GM23338 (cell line): ENCODE measurements at regions not wholly inside any gene's neighbourhood (a gene's known extent, or its start where the extent isn't known, plus 50 kb on each side); places are given as distances from the start of the nearest gene placed in this dataset.

Source experiments
- ATAC-seq: fragments of 200-7000 bp; cut with Tn5 transposase; 3 replicates; pipeline ENCODE4 v1.9.1; 2020
- DNase-seq: peaks from one replicate; pipeline ENCODE4 v3.0.0-alpha.2; 2015; ENCODE audit warnings: low spot score
- H2AFZ ChIP-seq: fragments of 200-600 bp; sonication (generic); 2 replicates; pipeline ENCODE4 v1.8.0; 2016; ENCODE audit warnings: antibody characterized with exemption, mild to moderate bottlenecking, moderate library complexity
- H3F3A ChIP-seq: fragments of 200-600 bp; sonication (generic); replicated peaks from 2 replicates; pipeline ENCODE4 v1.8.0; 2017; ENCODE audit warnings: antibody characterized with exemption, mixed run types, low read depth
- H3K27ac ChIP-seq: fragments of 200-600 bp; sonication (generic); 2 replicates; pipeline ENCODE4 v1.6.1; 2016; ENCODE audit warnings: low read depth
- H3K27me3 ChIP-seq: fragments of 200-600 bp; sonication (generic); 2 replicates; pipeline ENCODE4 v1.8.0; 2016; ENCODE audit warnings: mild to moderate bottlenecking, mixed run types, moderate library complexity; ENCODE audit not compliant: insufficient read depth
- H3K36me3 ChIP-seq: fragments of 200-600 bp; sonication (generic); 2 replicates; pipeline ENCODE4 v1.8.0; 2016; ENCODE audit warnings: mild to moderate bottlenecking; ENCODE audit not compliant: insufficient read depth
- H3K4me1 ChIP-seq: fragments of 200-600 bp; sonication (generic); 2 replicates; pipeline ENCODE4 v1.8.0; 2016; ENCODE audit warnings: mild to moderate bottlenecking, moderate library complexity; ENCODE audit not compliant: insufficient read depth
- H3K4me2 ChIP-seq: fragments of 200-600 bp; sonication (generic); 2 replicates; pipeline ENCODE4 v1.7.1; 2017; ENCODE audit warnings: mixed run types
- H3K4me3 ChIP-seq: fragments of 200-600 bp; sonication (generic); 2 replicates; pipeline ENCODE4 v1.6.1; 2016; ENCODE audit warnings: mixed run types
- H3K79me2 ChIP-seq: fragments of 200-600 bp; sonication (generic); replicated peaks from 2 replicates; pipeline ENCODE4 v1.8.0; 2017; ENCODE audit warnings: mild to moderate bottlenecking; ENCODE audit not compliant: insufficient read depth
- H3K9me2 ChIP-seq: fragments of 200-600 bp; sonication (generic); 2 replicates; pipeline ENCODE4 v1.8.0; 2017; ENCODE audit not compliant: insufficient read depth
- H4K20me1 ChIP-seq: fragments of 200-600 bp; sonication (generic); replicated peaks from 2 replicates; pipeline ENCODE4 v1.8.0; 2017; ENCODE audit warnings: mild to moderate bottlenecking; ENCODE audit not compliant: insufficient read depth
- H3K27ac Mint-ChIP-seq: 2 replicates; pipeline ENCODE4 v1.8.0; 2020; ENCODE audit warnings: inconsistent platforms, mild to moderate bottlenecking, moderate library complexity, mixed read lengths
- H3K27me3 Mint-ChIP-seq: 3 replicates; pipeline ENCODE4 v1.8.0; 2022; ENCODE audit warnings: low read depth, mild to moderate bottlenecking, moderate library complexity, mixed read lengths, inconsistent platforms; ENCODE audit not compliant: insufficient read depth, poor library complexity
- H3K36me3 Mint-ChIP-seq: 3 replicates; pipeline ENCODE4 v1.8.0; 2021; ENCODE audit warnings: low read depth, mild to moderate bottlenecking, inconsistent platforms, moderate library complexity, mixed read lengths
- H3K4me1 Mint-ChIP-seq: 3 replicates; pipeline ENCODE4 v1.8.0; 2020; ENCODE audit warnings: mild to moderate bottlenecking, inconsistent platforms, mixed read lengths
- H3K4me3 Mint-ChIP-seq: 3 replicates; pipeline ENCODE4 v1.8.0; 2021; ENCODE audit warnings: moderate library complexity, mild to moderate bottlenecking, inconsistent platforms, mixed read lengths
- H3K9me3 Mint-ChIP-seq: 3 replicates; pipeline ENCODE4 v1.8.0; 2020; ENCODE audit warnings: moderate library complexity, mild to moderate bottlenecking, inconsistent platforms, mixed read lengths
- CTCF ChIP-seq, 2 experiments: fragments of 200-600 bp in 1 of 2; sonication (generic) in 1 of 2; conservative IDR thresholded peaks; 2 replicates each; pipeline versions ENCODE4 v1.5.1 to v1.6.1; 2016 to 2017; ENCODE audit warnings: antibody characterized with exemption in 2 of 2, low read depth in 2 of 2, mild to moderate bottlenecking in 2 of 2, moderate library complexity in 1 of 2
- ETS1 ChIP-seq: IDR thresholded peaks from 2 replicates; pipeline ENCODE4 v1.6.1; 2016; ENCODE audit warnings: antibody characterized with exemption
- EZH2 ChIP-seq: fragments of 200-600 bp; sonication (generic); IDR thresholded peaks from one replicate; pipeline ENCODE4 v1.8.0; 2017; ENCODE audit warnings: antibody characterized with exemption, mild to moderate bottlenecking, low read depth; ENCODE audit not compliant: unreplicated experiment
- POLR2AphosphoS5 ChIP-seq: IDR thresholded peaks from 2 replicates; pipeline ENCODE4 v1.6.1; 2016; ENCODE audit warnings: antibody characterized with exemption, low read depth
- REST ChIP-seq: IDR thresholded peaks from one replicate; pipeline ENCODE4 v1.6.1; 2018; ENCODE audit warnings: antibody characterized with exemption; ENCODE audit not compliant: unreplicated experiment
- ZNF114 ChIP-seq: fragments of 250-450 bp; sonication (Bioruptor Pico); IDR thresholded peaks from 2 replicates; pipeline ENCODE4 v1.5.0; 2020; ENCODE audit warnings: mild to moderate bottlenecking, moderate library complexity
- ZNF331 ChIP-seq: fragments of 250-450 bp; sonication (Bioruptor Pico); IDR thresholded peaks from 2 replicates; pipeline ENCODE4 v1.5.0; 2020; ENCODE audit warnings: low read depth, mild to moderate bottlenecking, moderate library complexity

- TF ChIP-seq ETS1 (no peak), ZNF331 (CRISPR knock-in tag) (no peak), ZNF114 (CRISPR knock-in tag) (no peak)
- Mint-ChIP-seq H3K27ac (no peak overlapping the region), H3K36me3 (no peaks in the 10 kb centered on the region), H3K9me3 (no peaks in the 10 kb centered on the region), H3K4me3 (no peak overlapping the region), H3K27me3 (no peaks in the 10 kb centered on the region), H3K4me1 (no peaks in the 10 kb centered on the region; the same call in 1 of the 3 replicates)
- H3K27ac ChIP-seq = no peak overlapping the region
- H3K79me2 ChIP-seq = no peaks in the 10 kb centered on the region
- H4K20me1 ChIP-seq = no peaks in the 10 kb centered on the region
- no peak overlapping the region for H3K4me3 ChIP-seq
- H3K4me1 ChIP-seq = no peaks in the 10 kb centered on the region
- no peaks in the 10 kb centered on the region for H3F3A ChIP-seq
- no peak for ATAC-seq
- H2AFZ ChIP-seq = no peak overlapping the region; the same call in 1 of the 2 replicates
- H3K36me3 ChIP-seq = no peaks in the 10 kb centered on the region
- no peaks in the 10 kb centered on the region for H3K9me2 ChIP-seq
- H3K4me2 ChIP-seq = no peak overlapping the region
- DNase-seq = no peak
- no peaks in the 10 kb centered on the region for H3K27me3 ChIP-seq
Observed at GRCh38 chr5:99033014-99033900, 104.5 kb upstream of the CHD1 start.

GRCh38 chr5:99032234-99033013 is 103.6 kb upstream of the CHD1 start:
- ATAC-seq = peak; percentile 90

More at GRCh38 chr5:99032234-99033013, 103.6 kb upstream of the CHD1 start:
- Histone ChIP-seq H3K27ac (no peak overlapping the region), H4K20me1 (no peaks in the 10 kb centered on the region), H3K4me2 (no peak overlapping the region), H3K79me2 (no peaks in the 10 kb centered on the region), H3K36me3 (no peaks in the 10 kb centered on the region), H3K4me1 (no peaks in the 10 kb centered on the region), H3F3A (no peaks in the 10 kb centered on the region), H2AFZ (no peak overlapping the region; the same call in 1 of the 2 replicates), H3K4me3 (no peak overlapping the region), H3K27me3 (no peaks in the 10 kb centered on the region), H3K9me2 (no peaks in the 10 kb centered on the region)
- no peak overlapping the region for H3K4me3 Mint-ChIP-seq
- no peak for TF ChIP-seq POLR2AphosphoS5
- TF ChIP-seq CTCF (conservative IDR thresholded peaks at IDR 0.05; ENCODE audit: low read depth in 2 of 2) = peak; percentile 93 to 96
- TF ChIP-seq REST = no peak
- no peak for TF ChIP-seq EZH2
- H3K27me3 Mint-ChIP-seq = no peaks in the 10 kb centered on the region
- H3K36me3 Mint-ChIP-seq = no peaks in the 10 kb centered on the region
- H3K4me1 Mint-ChIP-seq = no peaks in the 10 kb centered on the region; the same call in 1 of the 3 replicates
- no peak overlapping the region for H3K27ac Mint-ChIP-seq
- H3K9me3 Mint-ChIP-seq = no peaks in the 10 kb centered on the region
- DNase-seq = peak; percentile 80
